ENCODE measurements at regions not wholly inside any gene's neighbourhood (a gene's known extent, or its start where the extent isn't known, plus 50 kb on each side); places are given as distances from the start of the nearest gene placed in this dataset.
"Not testable (repeated sequence)": the region's sequence is repeated elsewhere in the genome, so short reads cannot be mapped to it uniquely, and the experiment has no call there.

GRCh38 chr10:33468006-33468405 lies 133.5 kb upstream of the NRP1 start:
- not testable (repeated sequence) for DNase-seq; H3K23ac ChIP-seq (ENCODE audit: low read length); H3K9ac ChIP-seq (ENCODE audit: low read length); H2BK5ac ChIP-seq (ENCODE audit: low read depth, low read length, poor library complexity); H3K4me1 ChIP-seq (ENCODE audit: control insufficient read depth in 1 of 2, insufficient read depth in 2 of 2, low read length in 2 of 2); H3K4ac ChIP-seq (ENCODE audit: low read depth, low read length); H4K12ac ChIP-seq (ENCODE audit: low read depth, low read length); H3K36me3 ChIP-seq (ENCODE audit: control insufficient read depth in 1 of 2, insufficient read depth in 2 of 2, low read length in 2 of 2); H4K8ac ChIP-seq (ENCODE audit: low read depth, low read length); H3K27me3 ChIP-seq (ENCODE audit: insufficient read depth, low read length); H3K79me2 ChIP-seq (ENCODE audit: control insufficient read depth, insufficient read depth, low read length, poor library complexity); H2AK5ac ChIP-seq (ENCODE audit: low read length); H3K4me2 ChIP-seq (ENCODE audit: low read length); H2AFZ ChIP-seq (ENCODE audit: insufficient read depth, low read length, poor library complexity); H3K14ac ChIP-seq (ENCODE audit: low read length); H3K18ac ChIP-seq (ENCODE audit: low read length); H3K79me1 ChIP-seq (ENCODE audit: low read length); H3K9me3 ChIP-seq (ENCODE audit: insufficient read depth, low read depth, low read length); H2BK12ac ChIP-seq (ENCODE audit: low read length); H2BK120ac ChIP-seq (ENCODE audit: insufficient read depth, low read length, poor library complexity); H3K4me3 ChIP-seq (ENCODE audit: low read depth, low read length); H3K27ac ChIP-seq (ENCODE audit: low read depth, low read length); H4K91ac ChIP-seq (ENCODE audit: low read depth, low read length)
- WGBS (ENCODE audit: extremely low coverage, insufficient coverage, insufficient read length), result no CpG with 5 or more reads among the region's 28 CpGs

- DNase-seq, result no peak
- H2BK5ac ChIP-seq (ENCODE audit: low read depth, low read length, poor library complexity), result no peak overlapping the region
Measured at GRCh38 chr10:33465747-33466146, 131.3 kb upstream of the NRP1 start.

GRCh38 chr10:33463011-33463410 lies 128.5 kb upstream of the NRP1 start:
- Histone ChIP-seq H3K14ac (ENCODE audit: low read length) (no peak overlapping the region), H3K27ac (ENCODE audit: low read depth, low read length) (no peak overlapping the region), H2BK12ac (ENCODE audit: low read length) (no peak overlapping the region)

More at GRCh38 chr10:33465747-33466146, 131.3 kb upstream of the NRP1 start:
- H3K4me3 ChIP-seq (ENCODE audit: low read depth, low read length), result no peak overlapping the region
- no peak overlapping the region for H3K4ac ChIP-seq (ENCODE audit: low read depth, low read length)
- no peaks in the 10 kb centered on the region for H3K36me3 ChIP-seq (ENCODE audit: control insufficient read depth in 1 of 2, insufficient read depth in 2 of 2, low read length in 2 of 2)
- no peaks in the 10 kb centered on the region for H3K9me3 ChIP-seq (ENCODE audit: insufficient read depth, low read depth, low read length)
- no peak overlapping the region for H2BK12ac ChIP-seq (ENCODE audit: low read length)
- no peak overlapping the region for H3K4me2 ChIP-seq (ENCODE audit: low read length)
- H3K27ac ChIP-seq (ENCODE audit: low read depth, low read length), result no peak overlapping the region
- H3K4me1 ChIP-seq (ENCODE audit: control insufficient read depth in 1 of 2, insufficient read depth in 2 of 2, low read length in 2 of 2), result peaks cover 0 to 4% of the 10 kb centered on the region in 2 experiments
- H3K79me1 ChIP-seq (ENCODE audit: low read length), result no peaks in the 10 kb centered on the region
- H4K91ac ChIP-seq (ENCODE audit: low read depth, low read length), result no peak overlapping the region
- no peak overlapping the region for H3K18ac ChIP-seq (ENCODE audit: low read length)
- H3K27me3 ChIP-seq (ENCODE audit: insufficient read depth, low read length), result no peaks in the 10 kb centered on the region
- no peak overlapping the region for H3K14ac ChIP-seq (ENCODE audit: low read length)
- no peak overlapping the region for H2AFZ ChIP-seq (ENCODE audit: insufficient read depth, low read length, poor library complexity)
- no peaks in the 10 kb centered on the region for H3K79me2 ChIP-seq (ENCODE audit: control insufficient read depth, insufficient read depth, low read length, poor library complexity)
- no peak overlapping the region for H3K23ac ChIP-seq (ENCODE audit: low read length)
- no peak overlapping the region for H2BK120ac ChIP-seq (ENCODE audit: insufficient read depth, low read length, poor library complexity)
- no peak overlapping the region for H4K8ac ChIP-seq (ENCODE audit: low read depth, low read length)
- no peak overlapping the region for H4K12ac ChIP-seq (ENCODE audit: low read depth, low read length)
- no peak overlapping the region for H2AK5ac ChIP-seq (ENCODE audit: low read length)
- H3K9ac ChIP-seq (ENCODE audit: low read length), result no peak overlapping the region

GRCh38 chr10:33461295-33461640 lies 126.8 kb upstream of the NRP1 start:
- Histone ChIP-seq H3K9ac (ENCODE audit: low read length) (no peak overlapping the region), H3K79me1 (ENCODE audit: low read length) (no peaks in the 10 kb centered on the region), H3K79me2 (ENCODE audit: control insufficient read depth, insufficient read depth, low read length, poor library complexity) (no peaks in the 10 kb centered on the region), H2AFZ (ENCODE audit: insufficient read depth, low read length, poor library complexity) (no peak overlapping the region), H3K36me3 (ENCODE audit: control insufficient read depth in 1 of 2, insufficient read depth in 2 of 2, low read length in 2 of 2) (no peaks in the 10 kb centered on the region), H3K23ac (ENCODE audit: low read length) (no peak overlapping the region), H3K4me3 (ENCODE audit: low read depth, low read length) (no peak overlapping the region), H3K27me3 (ENCODE audit: insufficient read depth, low read length) (no peaks in the 10 kb centered on the region), H4K8ac (ENCODE audit: low read depth, low read length) (no peak overlapping the region), H3K4me2 (ENCODE audit: low read length) (no peak overlapping the region), H3K9me3 (ENCODE audit: insufficient read depth, low read depth, low read length) (no peaks in the 10 kb centered on the region), H3K27ac (ENCODE audit: low read depth, low read length) (no peak overlapping the region), H4K91ac (ENCODE audit: low read depth, low read length) (no peak overlapping the region), H2BK12ac (ENCODE audit: low read length) (peak overlapping the region; percentile 75), H3K14ac (ENCODE audit: low read length) (no peak overlapping the region), H2BK120ac (ENCODE audit: insufficient read depth, low read length, poor library complexity) (no peak overlapping the region), H2AK5ac (ENCODE audit: low read length) (no peak overlapping the region), H4K12ac (ENCODE audit: low read depth, low read length) (no peak overlapping the region), H3K4me1 (ENCODE audit: control insufficient read depth in 1 of 2, insufficient read depth in 2 of 2, low read length in 2 of 2) (peaks cover 0 to 6% of the 10 kb centered on the region in 2 experiments), H2BK5ac (ENCODE audit: low read depth, low read length, poor library complexity) (no peak overlapping the region), H3K4ac (ENCODE audit: low read depth, low read length) (no peak overlapping the region), H3K18ac (ENCODE audit: low read length) (no peak overlapping the region)
- no CpG with 5 or more reads among the region's 2 CpGs for WGBS (ENCODE audit: extremely low coverage, insufficient coverage, insufficient read length)
- DNase-seq, result no peak

More at GRCh38 chr10:33463011-33463410, 128.5 kb upstream of the NRP1 start:
- H3K9ac ChIP-seq (ENCODE audit: low read length), result no peak overlapping the region
- no peak overlapping the region for H4K91ac ChIP-seq (ENCODE audit: low read depth, low read length)
- H3K4me2 ChIP-seq (ENCODE audit: low read length), result no peak overlapping the region
- no peak overlapping the region for H3K23ac ChIP-seq (ENCODE audit: low read length)
- no peak overlapping the region for H3K4ac ChIP-seq (ENCODE audit: low read depth, low read length)
- H3K79me1 ChIP-seq (ENCODE audit: low read length), result no peaks in the 10 kb centered on the region
- no peak overlapping the region for H3K4me3 ChIP-seq (ENCODE audit: low read depth, low read length)
- no peak for DNase-seq
- H4K12ac ChIP-seq (ENCODE audit: low read depth, low read length), result no peak overlapping the region
- H3K27me3 ChIP-seq (ENCODE audit: insufficient read depth, low read length), result no peaks in the 10 kb centered on the region
- H2BK120ac ChIP-seq (ENCODE audit: insufficient read depth, low read length, poor library complexity), result no peak overlapping the region
- no peak overlapping the region for H2BK5ac ChIP-seq (ENCODE audit: low read depth, low read length, poor library complexity)
- H4K8ac ChIP-seq (ENCODE audit: low read depth, low read length), result no peak overlapping the region
- no peaks in the 10 kb centered on the region for H3K79me2 ChIP-seq (ENCODE audit: control insufficient read depth, insufficient read depth, low read length, poor library complexity)
- WGBS (ENCODE audit: extremely low coverage, insufficient coverage, insufficient read length), result no CpG with 5 or more reads among the region's 4 CpGs
- no peak overlapping the region for H2AFZ ChIP-seq (ENCODE audit: insufficient read depth, low read length, poor library complexity)
- no peak overlapping the region for H2AK5ac ChIP-seq (ENCODE audit: low read length)
- H3K36me3 ChIP-seq (ENCODE audit: control insufficient read depth in 1 of 2, insufficient read depth in 2 of 2, low read length in 2 of 2), result no peaks in the 10 kb centered on the region
- no peak overlapping the region for H3K18ac ChIP-seq (ENCODE audit: low read length)
- peaks cover 0 to 6% of the 10 kb centered on the region in 2 experiments for H3K4me1 ChIP-seq (ENCODE audit: control insufficient read depth in 1 of 2, insufficient read depth in 2 of 2, low read length in 2 of 2)
- H3K9me3 ChIP-seq (ENCODE audit: insufficient read depth, low read depth, low read length), result no peaks in the 10 kb centered on the region

Data from trophoblast cell (in vitro differentiated cells and primary cell).